ENCODE measurements at regions not wholly inside any gene's neighbourhood (a gene's known extent, or its start where the extent isn't known, plus 50 kb on each side); places are given as distances from the start of the nearest gene placed in this dataset.
A peak's percentile ranks its signal among the peaks of the same experiment; 100 is the strongest.

DNA sequence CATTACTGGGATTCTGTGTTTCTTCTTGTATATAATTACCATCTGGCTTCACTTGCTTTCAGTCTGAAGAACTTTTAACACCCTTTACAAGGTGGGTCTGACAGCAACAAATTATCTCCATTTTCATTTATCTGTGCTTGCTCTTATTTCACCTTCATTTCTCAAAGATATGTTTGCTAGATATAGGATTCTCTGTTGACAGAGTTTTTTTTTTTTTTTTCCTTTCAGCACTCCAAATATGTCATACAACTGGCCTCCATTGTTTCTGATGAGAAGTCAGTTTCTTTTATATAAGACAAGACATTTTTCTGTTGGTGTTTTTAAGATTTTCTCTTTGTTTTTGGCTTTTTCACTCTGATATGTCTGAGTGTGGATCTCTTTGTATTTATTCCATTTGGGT, 59.3 kb upstream of the TACR1 start:
- Histone ChIP-seq H3K9me3 (peaks cover 13% of the 10 kb centered on the region; the same call in 1 of the 3 replicates), H3K4me1 (peaks cover 4% of the 10 kb centered on the region; the same call in 2 of the 3 replicates), H3K4me2 (no peak overlapping the region), H3K27ac (no peak overlapping the region), H3K4me3 (no peak overlapping the region)
- POLR2A ChIA-PET = no interaction called here
- FAIRE-seq (no peak), ATAC-seq (no peak), DNase-seq (ENCODE audit: low read depth in 1 of 2, low spot score in 1 of 2) (no peak)
- no peak for TF ChIP-seq HMGXB4 (CRISPR knock-in tag; IDR thresholded peaks at IDR 0.05; ENCODE audit: borderline replicate concordance)
- TF ChIP-seq ZFP36 (IDR thresholded peaks at IDR 0.05; ENCODE audit: borderline replicate concordance, partially characterized antibody) = no peak
- TF ChIP-seq EHF (CRISPR knock-in tag; IDR thresholded peaks at IDR 0.05) = no peak
- no peak for TF ChIP-seq RCOR1 (IDR thresholded peaks at IDR 0.05; ENCODE audit: low read depth, low read length)
- no peak for TF ChIP-seq JUN (IDR thresholded peaks at IDR 0.05)
- no peak for TF ChIP-seq JUNB (IDR thresholded peaks at IDR 0.05)
- TF ChIP-seq, protein P1, sequence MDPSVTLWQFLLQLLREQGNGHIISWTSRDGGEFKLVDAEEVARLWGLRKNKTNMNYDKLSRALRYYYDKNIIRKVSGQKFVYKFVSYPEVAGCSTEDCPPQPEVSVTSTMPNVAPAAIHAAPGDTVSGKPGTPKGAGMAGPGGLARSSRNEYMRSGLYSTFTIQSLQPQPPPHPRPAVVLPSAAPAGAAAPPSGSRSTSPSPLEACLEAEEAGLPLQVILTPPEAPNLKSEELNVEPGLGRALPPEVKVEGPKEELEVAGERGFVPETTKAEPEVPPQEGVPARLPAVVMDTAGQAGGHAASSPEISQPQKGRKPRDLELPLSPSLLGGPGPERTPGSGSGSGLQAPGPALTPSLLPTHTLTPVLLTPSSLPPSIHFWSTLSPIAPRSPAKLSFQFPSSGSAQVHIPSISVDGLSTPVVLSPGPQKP (IDR thresholded peaks at IDR 0.05; ENCODE audit: low read depth, low read length) = no peak
- TF ChIP-seq HDAC2 (IDR thresholded peaks at IDR 0.05) = no peak
- no peak for TF ChIP-seq RFX5 (IDR thresholded peaks at IDR 0.05)
- no peak for TF ChIP-seq RARB (CRISPR knock-in tag; IDR thresholded peaks at IDR 0.05)
- TF ChIP-seq HOXB13 (CRISPR knock-in tag; IDR thresholded peaks at IDR 0.05; ENCODE audit: low read depth) = no peak
- no peak for TF ChIP-seq ZNF302 (CRISPR knock-in tag; IDR thresholded peaks at IDR 0.05)
- no peak for TF ChIP-seq NPAS2 (CRISPR knock-in tag; IDR thresholded peaks at IDR 0.05; ENCODE audit: borderline replicate concordance)
- CTCF ChIA-PET = no interaction called here

GRCh38 chr2:75256485-75256884, 57.2 kb upstream of the TACR1 start:
- Histone ChIP-seq H3K27ac (no peak overlapping the region), H3K9me3 (peaks cover 13% of the 10 kb centered on the region; the same call in 1 of the 3 replicates), H3K4me3 (no peak overlapping the region), H3K4me2 (no peak overlapping the region), H3K4me1 (peaks cover 12% of the 10 kb centered on the region; the same call in 2 of the 3 replicates)
- ChIA-PET POLR2A (no interaction called here), CTCF (no interaction called here)
- no peak for DNase-seq (ENCODE audit: low read depth in 1 of 2, low spot score in 1 of 2)
- no peak for ATAC-seq
- FAIRE-seq = no peak
- TF ChIP-seq ZFP36 (IDR thresholded peaks at IDR 0.05; ENCODE audit: borderline replicate concordance, partially characterized antibody) (no peak), HDAC2 (IDR thresholded peaks at IDR 0.05) (no peak), KDM1A (IDR thresholded peaks at IDR 0.05; ENCODE audit: low read depth) (no peak), NFE2L2 (conservative IDR thresholded peaks at IDR 0.05; ENCODE audit: low read length) (0 out of 2 replicates have a peak, but pooled peaks have one; percentile 16), CEBPB (IDR thresholded peaks at IDR 0.05) (no peak), ZC3H11A (IDR thresholded peaks at IDR 0.05) (no peak)
- TF ChIP-seq, protein P2, sequence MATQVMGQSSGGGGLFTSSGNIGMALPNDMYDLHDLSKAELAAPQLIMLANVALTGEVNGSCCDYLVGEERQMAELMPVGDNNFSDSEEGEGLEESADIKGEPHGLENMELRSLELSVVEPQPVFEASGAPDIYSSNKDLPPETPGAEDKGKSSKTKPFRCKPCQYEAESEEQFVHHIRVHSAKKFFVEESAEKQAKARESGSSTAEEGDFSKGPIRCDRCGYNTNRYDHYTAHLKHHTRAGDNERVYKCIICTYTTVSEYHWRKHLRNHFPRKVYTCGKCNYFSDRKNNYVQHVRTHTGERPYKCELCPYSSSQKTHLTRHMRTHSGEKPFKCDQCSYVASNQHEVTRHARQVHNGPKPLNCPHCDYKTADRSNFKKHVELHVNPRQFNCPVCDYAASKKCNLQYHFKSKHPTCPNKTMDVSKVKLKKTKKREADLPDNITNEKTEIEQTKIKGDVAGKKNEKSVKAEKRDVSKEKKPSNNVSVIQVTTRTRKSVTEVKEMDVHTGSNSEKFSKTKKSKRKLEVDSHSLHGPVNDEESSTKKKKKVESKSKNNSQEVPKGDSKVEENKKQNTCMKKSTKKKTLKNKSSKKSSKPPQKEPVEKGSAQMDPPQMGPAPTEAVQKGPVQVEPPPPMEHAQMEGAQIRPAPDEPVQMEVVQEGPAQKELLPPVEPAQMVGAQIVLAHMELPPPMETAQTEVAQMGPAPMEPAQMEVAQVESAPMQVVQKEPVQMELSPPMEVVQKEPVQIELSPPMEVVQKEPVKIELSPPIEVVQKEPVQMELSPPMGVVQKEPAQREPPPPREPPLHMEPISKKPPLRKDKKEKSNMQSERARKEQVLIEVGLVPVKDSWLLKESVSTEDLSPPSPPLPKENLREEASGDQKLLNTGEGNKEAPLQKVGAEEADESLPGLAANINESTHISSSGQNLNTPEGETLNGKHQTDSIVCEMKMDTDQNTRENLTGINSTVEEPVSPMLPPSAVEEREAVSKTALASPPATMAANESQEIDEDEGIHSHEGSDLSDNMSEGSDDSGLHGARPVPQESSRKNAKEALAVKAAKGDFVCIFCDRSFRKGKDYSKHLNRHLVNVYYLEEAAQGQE (IDR thresholded peaks at IDR 0.05) = no peak
- 24% methylated on average over 1 of the region's 1 CpG for WGBS (ENCODE audit: missing lambda C conversion rate)

DNA sequence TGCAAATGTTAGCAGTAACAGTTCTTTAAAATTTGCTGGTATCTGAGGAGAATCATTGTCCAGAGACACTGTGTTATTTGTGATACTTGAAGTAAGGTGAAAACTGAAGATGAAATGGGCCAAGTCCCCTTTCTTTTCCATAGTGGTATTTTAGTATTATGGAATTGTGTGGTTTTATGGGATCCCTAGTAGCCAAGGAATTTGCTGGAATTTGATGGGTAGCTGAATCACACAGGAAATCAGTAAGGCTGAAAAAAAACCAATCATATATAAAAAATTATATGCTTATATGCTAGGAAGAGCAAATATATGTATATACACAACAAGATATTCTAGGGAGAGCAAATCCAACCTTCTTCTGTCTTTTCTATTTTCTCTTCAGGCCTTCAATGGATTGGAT, 54.2 kb upstream of the TACR1 start:
- TF ChIP-seq POLR2AphosphoS2 (conservative IDR thresholded peaks at IDR 0.05; ENCODE audit: low read length) = no peak
- TF ChIP-seq EHMT2 (IDR thresholded peaks at IDR 0.05; ENCODE audit: low read depth) = no peak
- TF ChIP-seq, protein P3, sequence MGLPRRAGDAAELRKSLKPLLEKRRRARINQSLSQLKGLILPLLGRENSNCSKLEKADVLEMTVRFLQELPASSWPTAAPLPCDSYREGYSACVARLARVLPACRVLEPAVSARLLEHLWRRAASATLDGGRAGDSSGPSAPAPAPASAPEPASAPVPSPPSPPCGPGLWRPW (IDR thresholded peaks at IDR 0.05) = no peak
- TF ChIP-seq KDM1A (IDR thresholded peaks at IDR 0.05; ENCODE audit: low read depth) = no peak
- TF ChIP-seq HOXA7 (CRISPR knock-in tag; IDR thresholded peaks at IDR 0.05) = no peak
- no peak overlapping the region for H3K4me2 ChIP-seq
- POLR2A ChIA-PET = no interaction called here
- DNase-seq (ENCODE audit: low read depth in 1 of 2, low spot score in 1 of 2) (no peak), ATAC-seq (no peak), FAIRE-seq (peak; percentile 39)
- peaks cover 20% of the 10 kb centered on the region for H3K9me3 ChIP-seq
- CTCF ChIA-PET = interaction anchor here (0.9 kb wide), 1 partner anchor 54 kb away, joined by 4 read pairs; the partner anchor contains the start of gene TACR1
- H3K27ac ChIP-seq = no peak overlapping the region
- H3K4me3 ChIP-seq = no peak overlapping the region
- peaks cover 13% of the 10 kb centered on the region; the same call in 2 of the 3 replicates for H3K4me1 ChIP-seq
